NCI-H2107 treated with DMSO at 0.1 percent for 48 hours (cell line): ENCODE measurements at regions not wholly inside any gene's neighbourhood (a gene's known extent, or its start where the extent isn't known, plus 50 kb on each side); places are given as distances from the start of the nearest gene placed in this dataset.

Source experiments
- DNase-seq: peaks from one replicate; lab custom pipeline; 2025; ENCODE audit not compliant: unreplicated experiment; lab: John Stamatoyannopoulos, UW

DNA sequence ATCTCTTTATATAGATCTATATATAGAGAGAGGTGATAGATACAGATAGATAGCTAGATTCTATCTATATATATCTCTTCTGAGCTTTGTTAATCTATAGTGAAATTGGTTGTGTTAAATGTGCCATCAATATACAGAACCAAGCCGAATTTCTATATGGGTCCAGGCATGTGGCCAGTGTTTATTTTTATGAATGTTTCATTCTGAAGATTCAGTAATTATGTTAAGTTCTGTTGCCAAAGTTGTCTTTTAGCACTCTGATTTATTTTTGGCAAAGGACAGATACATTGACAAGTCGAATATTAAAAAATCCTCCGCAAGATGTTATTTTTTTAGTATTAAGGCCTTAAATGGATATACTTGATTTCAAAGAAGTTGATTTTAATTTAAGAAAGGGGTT lies 190.4 kb upstream of the HTR2A start:
- no peak for DNase-seq

DNA sequence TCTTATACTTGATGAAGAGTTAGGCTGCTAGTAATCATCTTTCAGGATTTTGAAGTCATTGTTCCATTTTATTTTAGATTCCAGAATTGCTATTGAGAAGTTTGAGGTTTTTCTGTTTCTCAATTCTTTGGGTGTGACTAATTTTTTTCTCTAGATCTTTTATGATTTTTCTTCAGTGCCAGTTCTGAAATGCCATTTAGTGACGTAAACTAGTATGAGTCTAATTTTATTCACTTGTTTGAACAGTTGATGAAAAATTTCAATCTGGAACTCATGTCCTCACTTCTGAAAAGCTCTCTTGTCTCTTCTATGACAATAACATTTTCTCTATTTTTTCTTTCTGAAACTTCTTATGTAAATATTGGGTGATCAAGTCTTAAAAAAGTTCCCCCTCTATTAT lies 188.5 kb upstream of the HTR2A start:
- no peak for DNase-seq

DNA sequence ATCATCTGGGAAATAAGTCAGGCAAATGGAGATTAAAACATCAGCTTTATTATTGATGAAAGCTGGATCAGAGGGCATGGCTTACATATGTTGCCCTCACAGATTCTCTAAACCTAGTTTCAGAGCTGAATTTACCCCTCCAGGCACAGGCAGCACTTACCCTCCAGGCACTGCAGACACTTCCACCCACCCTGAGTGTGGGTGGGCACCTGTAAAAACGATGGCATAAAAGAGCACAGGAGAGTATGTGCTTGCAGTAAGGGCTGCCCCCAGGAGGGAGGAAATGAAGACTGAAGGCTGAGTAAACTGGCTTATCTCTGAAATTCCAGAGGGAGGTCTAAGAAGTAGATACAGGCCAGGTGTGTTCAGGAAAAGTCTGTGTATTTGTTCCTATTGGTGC lies 185.0 kb upstream of the HTR2A start:
- no peak for DNase-seq

DNA sequence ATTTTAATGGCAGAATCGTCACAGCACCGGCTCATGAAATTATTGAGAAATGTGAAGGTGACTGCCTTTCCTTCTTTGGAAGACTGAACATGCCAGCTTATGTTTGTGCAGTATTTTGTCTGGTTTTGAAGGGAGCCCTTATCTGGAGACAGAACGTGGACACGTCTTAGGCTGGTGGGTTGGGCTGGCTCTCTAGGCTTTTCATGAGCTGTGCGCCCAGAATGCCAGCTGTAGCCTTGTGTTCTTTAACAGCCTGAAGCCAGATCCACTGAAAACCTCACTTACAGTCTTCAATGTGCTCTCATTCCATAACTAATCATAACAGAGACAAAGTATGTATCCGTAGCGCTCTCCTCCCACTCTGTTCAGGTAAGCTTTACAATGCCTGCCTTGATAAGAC lies 184.4 kb upstream of the HTR2A start:
- DNase-seq = no peak

DNA sequence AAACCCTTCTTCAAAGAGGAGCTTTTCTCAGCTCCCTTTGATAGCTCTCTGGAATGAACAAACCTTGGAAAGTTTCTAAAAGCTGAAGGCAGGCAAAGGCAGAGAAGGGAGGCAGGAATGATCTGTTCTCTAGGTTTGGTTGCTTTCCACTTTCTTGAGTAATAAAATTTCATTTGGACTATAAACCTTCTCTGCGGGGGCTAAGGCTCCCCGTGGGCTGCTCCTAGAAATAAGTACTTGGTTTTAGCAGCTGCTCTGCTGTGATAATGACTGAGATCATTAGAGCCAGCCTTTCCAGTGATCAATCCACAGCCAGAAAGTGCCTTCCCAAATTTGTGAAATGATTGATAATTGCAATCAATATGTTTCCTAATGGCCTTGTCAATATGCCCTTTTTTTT lies 183.8 kb upstream of the HTR2A start:
- DNase-seq = no peak

DNA sequence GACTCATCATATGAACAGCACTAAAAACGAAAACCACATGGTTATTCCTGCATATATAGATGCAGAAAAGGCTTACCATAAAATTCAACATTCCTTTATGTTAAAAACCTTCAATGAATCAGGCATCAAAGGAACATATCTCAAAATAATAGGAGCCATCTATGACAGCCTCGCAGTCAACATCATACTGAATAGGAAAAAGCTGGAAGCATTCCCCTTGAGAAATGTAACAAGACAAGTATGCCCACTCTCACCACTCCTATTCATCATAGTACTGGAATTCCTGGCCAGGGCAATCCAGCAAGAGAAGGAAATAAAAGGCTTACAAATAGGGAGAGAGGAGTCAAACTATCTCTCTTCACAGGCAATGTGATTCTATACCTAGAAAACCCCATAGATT lies 179.6 kb upstream of the HTR2A start:
- no peak for DNase-seq

DNA sequence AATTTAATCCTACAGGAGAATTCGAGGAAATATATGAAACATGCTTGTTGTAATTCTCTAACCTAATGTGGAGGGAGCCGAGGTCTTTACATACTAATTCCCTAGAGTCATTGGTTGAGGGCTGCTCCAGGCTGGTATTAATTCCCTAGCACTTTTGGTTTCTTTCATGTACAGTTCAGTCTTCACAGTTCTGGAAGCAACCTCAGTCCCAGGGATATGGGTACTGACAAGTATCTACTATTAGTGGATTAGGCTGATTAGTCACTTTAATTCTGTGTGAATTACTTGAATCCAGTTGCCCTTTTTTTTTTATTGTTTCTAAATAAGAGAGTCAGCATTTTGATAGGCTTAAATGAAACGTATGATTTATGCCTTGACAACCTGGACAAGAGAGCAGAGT lies 172.3 kb upstream of the HTR2A start:
- DNase-seq = no peak

DNA sequence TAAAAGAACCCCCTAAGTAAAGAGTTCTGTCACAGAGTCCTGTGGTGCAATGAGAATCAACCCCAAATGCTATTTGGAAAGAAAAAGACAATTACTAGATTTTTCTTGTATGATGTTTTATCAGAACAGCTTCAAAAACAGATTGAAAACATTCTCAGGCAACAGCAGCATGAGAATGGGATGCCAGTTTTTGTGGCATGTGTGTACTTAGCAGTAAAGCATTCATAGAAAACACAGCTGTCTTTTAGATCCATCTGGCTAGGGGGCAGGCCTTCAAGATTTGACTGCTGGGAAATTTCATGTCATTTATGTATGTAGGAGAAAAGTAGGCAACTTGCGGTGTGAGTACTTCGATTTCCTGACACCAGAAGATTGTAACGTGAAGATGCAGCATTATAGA lies 170.5 kb upstream of the HTR2A start:
- DNase-seq = no peak

DNA sequence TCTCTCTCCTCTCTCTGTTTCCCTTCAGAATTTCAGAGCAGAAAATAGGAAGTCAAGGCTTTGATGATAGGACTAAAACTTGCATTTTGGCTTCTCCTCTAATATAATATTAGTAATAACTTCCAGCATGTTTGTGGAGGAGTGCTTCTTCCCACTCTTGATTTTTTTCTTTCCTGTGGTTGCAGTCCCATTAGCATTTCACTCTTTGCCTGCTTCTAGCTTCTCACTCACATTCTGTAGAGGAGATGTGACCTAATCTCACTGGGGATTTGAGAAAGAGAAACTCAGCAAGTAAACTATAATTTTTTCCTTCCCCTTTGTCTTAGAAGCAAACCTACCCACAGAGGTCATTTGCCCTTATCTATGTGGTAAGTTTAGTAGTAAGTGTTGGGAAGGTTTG lies 169.4 kb upstream of the HTR2A start:
- no peak for DNase-seq

DNA sequence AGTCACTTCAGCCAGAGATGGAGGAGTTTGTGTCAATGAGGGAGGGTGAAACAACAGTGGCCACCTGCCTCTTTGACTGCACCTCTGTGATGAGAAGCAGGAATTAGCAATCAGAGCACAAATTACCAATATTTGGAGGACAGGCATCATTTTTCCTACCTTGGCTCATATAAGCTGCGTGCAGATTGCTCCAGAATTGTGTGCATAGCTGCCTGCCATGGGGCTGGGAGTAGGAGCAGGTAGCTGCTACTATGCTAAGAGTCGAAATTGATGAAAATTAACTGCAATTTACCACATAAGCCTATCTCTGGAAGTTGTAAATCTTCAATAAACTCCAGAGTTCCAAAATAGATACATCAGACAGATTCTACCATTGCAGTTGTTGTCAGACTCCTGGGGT lies 167.5 kb upstream of the HTR2A start:
- no peak for DNase-seq

DNA sequence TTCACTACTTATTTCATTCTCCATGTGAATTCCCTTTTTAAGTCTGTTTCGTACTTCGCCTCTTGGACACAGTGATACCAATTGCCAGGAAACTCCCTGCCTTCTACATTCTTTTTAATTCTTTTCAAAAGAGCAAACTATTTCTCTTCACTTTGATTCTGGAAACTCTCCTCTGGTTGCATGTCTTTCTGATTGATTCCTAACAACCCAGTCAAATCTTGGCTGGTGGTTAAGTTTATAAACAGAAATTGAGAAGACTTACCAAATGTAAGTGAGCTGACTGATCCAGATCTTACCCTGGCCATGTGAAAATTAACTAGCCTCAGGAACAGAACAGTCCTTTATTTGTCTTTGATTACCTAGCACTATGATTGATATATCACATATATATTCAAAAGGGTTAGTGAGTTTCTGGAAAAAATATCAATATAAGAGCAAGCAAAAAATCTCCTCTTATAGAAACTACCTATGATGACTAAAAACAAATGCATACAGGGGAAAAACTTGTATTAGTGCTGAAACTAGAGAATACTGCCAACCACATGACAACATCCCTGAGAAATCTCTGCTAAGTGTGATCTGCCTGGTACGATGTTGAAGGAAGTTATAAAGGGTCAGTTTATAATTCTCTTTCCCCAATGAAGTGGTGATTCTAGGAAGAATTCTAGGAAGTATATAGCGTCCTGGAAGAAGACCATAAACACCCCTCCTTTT lies 152.6 kb upstream of the HTR2A start:
- DNase-seq = no peak

DNA sequence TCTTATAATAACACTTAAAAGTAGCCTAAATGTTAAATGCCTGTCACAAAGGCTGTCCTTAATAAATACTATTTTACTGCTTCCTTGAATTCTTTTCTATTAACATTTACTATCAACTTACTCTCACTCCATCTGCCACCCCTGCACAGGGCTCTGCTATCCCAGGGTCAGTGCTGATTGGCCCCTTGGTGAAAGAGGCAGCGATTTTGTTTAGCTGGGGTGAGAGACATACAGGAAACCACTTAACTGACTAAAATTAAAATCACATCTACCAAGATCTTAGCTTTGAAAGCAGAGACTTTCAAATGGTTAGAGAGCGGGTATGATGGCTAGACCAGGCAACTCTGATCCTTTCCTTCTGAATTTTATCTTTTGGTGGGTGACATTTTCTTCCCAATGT lies 149.9 kb upstream of the HTR2A start:
- DNase-seq = no peak

DNA sequence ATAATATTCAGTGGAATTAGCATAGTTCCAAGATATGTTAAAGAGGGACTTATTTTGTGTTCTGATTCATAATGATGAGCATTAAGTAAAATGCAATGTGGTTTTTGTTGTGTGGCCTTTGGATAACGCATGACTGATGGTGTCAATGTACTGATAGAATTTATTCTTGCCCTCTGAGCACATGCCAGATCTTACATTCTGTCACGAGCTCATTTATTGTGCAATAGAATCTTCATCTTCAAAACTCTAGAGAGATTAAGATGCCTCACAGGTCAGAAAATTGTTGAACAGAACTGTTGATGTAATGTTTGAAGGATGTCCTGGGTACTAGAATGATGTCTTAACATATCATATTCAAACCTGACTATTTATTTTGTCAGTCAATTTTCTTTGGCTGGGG lies 148.0 kb upstream of the HTR2A start:
- DNase-seq = no peak

DNA sequence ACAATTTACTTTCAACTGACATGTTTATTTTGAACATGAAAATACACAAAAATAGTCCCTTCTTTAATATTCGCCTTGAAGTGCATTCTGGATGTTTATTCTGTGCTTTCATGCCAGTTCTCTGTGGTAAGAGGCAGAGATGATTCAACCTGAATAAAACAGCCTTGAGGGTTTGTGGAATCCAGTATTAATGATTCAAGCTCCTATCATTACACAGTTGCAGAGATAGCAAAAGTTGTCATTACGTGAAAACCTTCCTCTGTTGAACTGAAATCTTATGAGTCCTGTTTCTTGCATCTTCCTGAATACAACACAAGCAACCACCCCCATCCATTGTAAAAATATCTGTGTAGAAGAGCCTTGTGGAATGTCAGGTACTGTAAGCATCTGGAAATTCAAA lies 142.3 kb upstream of the HTR2A start:
- DNase-seq = no peak

DNA sequence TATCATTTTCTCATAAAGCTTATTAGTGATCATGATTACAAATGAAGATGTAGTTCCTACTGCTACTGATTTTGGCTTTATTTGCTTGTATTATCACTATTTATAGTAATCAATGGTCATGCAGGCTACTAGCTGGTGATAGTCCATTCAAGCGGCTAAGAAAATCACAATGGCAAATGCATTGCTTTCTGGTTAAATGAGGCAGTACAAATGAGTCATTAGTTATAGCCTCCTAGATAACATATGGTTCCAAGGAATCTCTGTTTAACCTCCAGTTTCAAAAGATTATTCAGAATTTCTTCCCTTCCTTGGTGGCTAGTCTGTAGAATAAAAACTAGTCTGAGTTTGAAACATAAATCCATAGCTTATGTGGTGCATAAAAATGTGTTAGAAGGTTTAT lies 141.3 kb upstream of the HTR2A start:
- DNase-seq = no peak

DNA sequence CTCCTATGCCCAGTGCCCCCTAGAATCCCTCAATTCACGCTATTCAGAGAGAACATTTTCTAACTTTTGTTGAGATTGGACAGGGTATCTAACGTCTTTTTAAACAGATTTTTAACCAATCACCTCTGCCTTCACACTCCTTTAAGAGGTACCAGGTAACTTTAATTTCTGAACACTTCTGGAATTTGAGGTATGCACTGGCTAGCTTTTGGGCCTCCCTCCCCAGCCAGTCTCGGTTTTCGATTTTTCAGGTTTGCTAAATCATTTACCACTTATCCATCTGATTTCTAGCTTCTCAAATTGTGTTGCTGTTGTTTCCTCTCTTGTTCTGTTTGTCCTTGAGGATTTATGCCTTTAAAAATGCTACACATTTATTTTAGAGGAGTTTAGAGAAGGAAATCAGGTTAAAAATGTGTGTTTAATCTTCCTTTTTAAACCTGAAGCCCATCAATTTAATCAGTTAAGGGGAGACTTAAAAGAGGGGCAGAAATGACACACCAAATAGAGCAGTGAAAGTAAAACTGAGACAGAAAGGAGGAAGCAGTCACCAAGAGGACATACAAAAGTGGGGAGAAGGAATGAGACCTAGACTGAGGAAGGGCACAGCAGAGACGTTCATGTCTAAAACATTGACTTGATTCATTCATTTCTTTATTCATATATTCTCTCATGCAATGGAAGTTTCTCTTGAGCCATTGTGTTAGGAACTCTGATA lies 139.6 kb upstream of the HTR2A start:
- no peak for DNase-seq

DNA sequence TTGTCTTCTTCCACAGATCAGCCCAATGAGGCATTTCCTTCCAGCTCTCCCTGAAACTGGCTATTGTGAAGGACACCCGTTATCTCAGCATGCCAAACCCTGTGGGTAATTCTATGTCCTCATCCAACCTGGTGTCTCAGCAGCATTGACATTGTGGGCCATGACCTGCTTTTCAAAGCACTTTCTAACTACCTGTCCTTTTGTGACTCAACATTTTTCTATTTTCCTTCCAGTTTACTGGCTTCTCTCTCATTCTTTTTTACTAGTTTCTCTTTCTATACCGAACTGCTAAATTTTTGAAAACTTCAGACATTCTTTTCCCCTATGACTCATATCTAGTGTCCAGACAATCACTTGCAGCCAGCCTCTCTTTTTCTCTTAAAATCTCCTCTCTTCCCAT lies 136.4 kb upstream of the HTR2A start:
- DNase-seq = no peak

DNA sequence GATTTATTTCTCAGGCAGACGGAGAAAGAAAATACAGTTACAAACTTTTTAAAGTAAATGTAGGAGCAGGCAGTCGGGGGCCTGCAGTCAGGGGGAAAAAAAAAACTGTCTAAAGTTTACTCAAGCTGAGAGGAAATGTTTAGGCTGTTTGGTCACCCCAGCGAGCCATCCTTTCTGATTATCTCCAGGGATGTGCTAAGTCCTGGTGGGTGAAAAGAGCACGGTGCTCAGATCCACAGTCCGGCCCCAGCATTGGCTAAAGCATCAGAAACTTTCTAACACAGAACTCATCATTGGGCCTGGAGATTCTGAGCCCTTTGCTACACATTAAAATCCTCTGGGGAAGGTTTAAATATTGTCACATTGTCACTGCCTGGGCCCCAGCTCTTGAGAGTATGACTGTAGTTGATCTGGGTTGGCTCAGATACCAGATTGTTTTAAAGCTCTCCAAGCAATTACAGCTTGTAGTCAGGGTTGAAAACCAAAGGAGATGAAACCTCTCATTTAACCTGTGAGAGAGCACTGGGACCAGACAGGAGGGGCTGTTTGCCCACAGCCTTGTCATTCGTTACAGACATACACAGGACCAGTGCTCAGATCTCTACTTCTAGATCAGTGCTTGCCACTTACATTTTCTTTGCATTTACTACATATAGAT lies 131.1 kb upstream of the HTR2A start:
- DNase-seq = no peak

DNA sequence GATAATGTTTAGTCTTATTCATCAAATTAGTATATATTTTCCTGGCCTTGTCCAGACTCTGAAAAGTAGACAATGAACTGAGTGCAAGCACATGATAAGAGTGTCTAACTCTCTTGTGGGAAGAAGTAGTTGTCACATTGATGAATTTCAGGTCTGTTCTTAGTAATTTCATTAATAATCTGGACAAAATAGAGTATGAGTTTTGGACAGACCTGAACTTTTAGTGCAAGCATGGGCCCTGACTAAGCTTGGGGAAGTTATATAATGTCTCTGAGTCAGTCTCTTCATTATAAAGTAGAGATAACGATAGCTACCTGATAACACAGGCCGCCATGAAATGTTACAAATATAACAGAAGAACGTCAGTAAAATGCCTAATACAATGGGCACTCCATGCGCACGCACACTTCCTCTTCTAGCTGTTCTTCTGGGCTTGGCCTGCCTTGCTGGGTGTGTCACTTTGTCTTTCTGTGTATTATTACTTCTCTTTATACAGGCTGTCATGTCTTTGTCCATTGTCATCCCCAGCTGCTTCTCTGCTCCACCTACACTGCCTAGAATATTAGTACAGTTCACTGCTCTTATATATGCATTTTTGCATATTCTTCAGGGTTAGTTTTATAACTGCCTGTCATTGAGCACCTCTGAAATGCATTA lies 129.1 kb upstream of the HTR2A start:
- no peak for DNase-seq

DNA sequence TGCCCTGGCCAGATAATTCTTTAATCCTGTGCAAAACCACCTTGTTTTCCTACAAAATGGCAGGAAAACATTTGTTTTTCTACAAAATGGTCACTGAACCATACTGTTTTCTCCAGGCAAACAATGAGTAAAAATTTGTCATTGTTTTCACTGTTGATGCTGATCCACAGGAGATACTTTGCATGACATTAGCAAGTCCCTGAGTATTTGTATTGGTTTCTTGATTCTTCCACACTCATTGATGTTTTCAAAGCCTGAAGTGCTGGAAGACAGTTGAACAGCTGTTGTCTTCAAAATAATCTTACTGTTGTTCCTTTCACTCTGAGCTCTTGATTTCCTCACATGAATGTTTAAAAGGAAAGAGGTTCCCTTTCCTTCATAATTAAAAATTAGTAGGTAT lies 123.1 kb upstream of the HTR2A start:
- no peak for DNase-seq

DNA sequence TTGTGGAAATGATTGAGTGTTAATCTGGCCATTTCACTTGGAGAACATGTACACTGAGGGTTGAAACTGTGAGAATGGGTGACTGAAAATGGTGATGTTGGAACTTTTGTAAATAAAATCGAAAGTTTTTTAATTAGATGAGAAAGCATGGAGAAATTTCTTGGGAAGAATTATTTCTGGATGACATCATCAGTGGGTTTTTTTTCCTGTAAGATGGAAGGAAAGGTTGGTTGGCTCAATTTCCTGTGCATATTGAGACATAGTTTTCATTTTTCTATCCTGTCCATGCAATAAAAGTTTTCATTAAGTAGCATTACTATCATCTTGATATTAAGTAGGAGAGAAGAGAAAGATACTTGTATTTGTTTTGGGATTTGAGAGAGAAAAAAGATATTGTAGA lies 120.6 kb upstream of the HTR2A start:
- no peak for DNase-seq

DNA sequence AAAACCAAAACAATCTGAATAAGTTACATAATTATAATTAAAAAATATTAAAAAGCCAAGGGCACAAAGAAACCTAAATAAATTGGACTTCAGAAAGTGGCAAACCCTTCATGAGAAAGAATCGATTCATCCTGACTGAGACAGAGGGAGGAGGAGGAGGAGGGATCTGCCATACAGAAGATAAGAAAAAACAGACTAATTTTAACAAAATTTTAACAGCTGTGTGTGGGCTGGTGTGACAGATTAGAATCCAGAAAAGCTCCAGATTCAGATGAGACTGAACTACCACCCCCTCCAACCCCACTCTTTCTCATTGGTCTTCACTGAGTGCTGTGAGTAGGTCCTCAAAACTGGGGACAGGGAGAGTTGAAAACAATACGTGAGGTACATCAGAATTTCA lies 111.5 kb upstream of the HTR2A start:
- DNase-seq = no peak
